ENCODE measurements at regions not wholly inside any gene's neighbourhood (a gene's known extent, or its start where the extent isn't known, plus 50 kb on each side); places are given as distances from the start of the nearest gene placed in this dataset.

DNA sequence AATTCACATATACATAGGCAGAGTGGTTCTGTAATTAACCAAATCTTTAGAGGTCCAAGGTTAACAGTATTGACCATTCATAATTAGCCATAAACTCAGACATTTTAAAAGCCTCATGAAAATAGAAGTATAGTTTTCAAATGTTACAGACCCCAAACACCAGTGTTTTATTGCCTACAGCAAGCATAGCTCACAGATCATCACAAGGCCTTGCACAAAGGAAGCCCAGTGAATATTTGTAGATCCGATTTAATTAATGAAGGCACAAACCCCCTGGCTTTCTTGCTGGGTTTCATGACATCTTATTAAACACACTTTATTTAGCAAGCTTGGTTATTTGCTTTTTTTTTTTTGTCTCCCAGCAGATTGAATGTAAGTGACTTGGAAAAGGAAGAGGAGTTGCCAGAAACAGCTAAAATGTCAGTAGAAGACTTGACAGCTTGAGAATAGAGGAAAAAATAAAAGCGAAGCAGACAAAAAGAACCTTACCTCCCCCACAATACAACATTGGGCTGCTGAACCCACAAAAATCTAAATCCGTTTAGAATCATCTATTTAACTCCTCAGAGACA is 283.9 kb upstream of the TNC start:
- Histone ChIP-seq H3K4me3 (ENCODE audit: low read depth in 1 of 2, low read length in 2 of 2) (no peak overlapping the region), H3K27me3 (ENCODE audit: control insufficient read depth in 1 of 2, insufficient read depth in 2 of 2, low read length in 2 of 2) (no peaks in the 10 kb centered on the region), H3K27ac (ENCODE audit: low read depth in 2 of 2, low read length in 1 of 2) (no peak overlapping the region), H3K4me1 (ENCODE audit: control insufficient read depth in 2 of 2, insufficient read depth in 2 of 2, low read length in 1 of 2) (peaks cover 0 to 2% of the 10 kb centered on the region in 2 donors), H3K9me3 (ENCODE audit: control insufficient read depth in 2 of 2, insufficient read depth in 1 of 2, low read depth in 1 of 2, low read length in 1 of 2) (no peaks in the 10 kb centered on the region), H3K36me3 (ENCODE audit: control insufficient read depth in 2 of 2, insufficient read depth in 2 of 2, low read length in 1 of 2) (no peaks in the 10 kb centered on the region)
- WGBS, 2 donors: 49 to 66% methylated on average over 3 of the region's 3 CpGs

DNA sequence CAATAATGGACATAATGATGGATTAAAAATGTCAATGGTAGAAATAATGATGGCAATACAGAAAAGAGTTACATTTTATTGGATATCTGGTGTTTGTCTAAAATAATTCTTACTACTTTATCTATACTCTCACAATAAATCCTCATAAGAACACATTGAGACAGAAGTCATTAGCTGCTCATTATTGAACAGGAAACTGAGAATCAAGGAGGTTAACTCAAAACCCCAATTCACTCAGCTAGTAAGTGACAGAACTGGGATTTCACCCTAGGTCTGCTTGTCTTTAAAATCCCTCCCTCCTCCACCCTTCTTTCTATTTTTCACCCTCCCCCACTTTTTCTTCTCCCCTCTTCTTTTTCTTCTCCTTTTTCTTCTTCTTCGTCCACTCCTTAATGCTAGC is 285.8 kb upstream of the TNC start:
- no peaks in the 10 kb centered on the region for H3K36me3 ChIP-seq (ENCODE audit: control insufficient read depth in 2 of 2, insufficient read depth in 2 of 2, low read length in 1 of 2)
- WGBS, 2 donors: 89 to 96% methylated on average over 1 of the region's 1 CpG

DNA sequence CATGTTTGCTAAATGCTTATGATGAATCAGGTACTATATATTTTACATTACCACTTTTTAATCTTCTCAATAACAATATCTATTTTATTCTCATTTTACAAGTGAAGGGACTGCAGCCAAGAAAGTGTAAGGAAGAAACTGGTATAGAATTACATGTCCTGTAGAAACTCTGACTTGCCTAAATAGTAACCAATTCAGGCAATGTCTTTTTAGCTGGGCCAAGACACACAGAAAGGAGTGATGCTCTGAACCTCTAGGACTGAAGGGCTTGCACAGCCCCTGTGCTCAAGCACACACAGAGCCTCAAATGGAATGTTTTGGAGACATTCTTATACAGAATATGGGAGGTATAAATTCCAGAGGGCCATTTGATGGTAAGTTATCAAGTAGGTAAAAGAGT is 286.4 kb upstream of the TNC start:
- Histone ChIP-seq H3K27me3 (ENCODE audit: control insufficient read depth in 1 of 2, insufficient read depth in 2 of 2, low read length in 2 of 2) (no peaks in the 10 kb centered on the region), H3K4me1 (ENCODE audit: control insufficient read depth in 2 of 2, insufficient read depth in 2 of 2, low read length in 1 of 2) (no peaks in the 10 kb centered on the region), H3K9me3 (ENCODE audit: control insufficient read depth in 2 of 2, insufficient read depth in 1 of 2, low read depth in 1 of 2, low read length in 1 of 2) (no peaks in the 10 kb centered on the region), H3K27ac (ENCODE audit: low read depth in 2 of 2, low read length in 1 of 2) (no peak overlapping the region), H3K4me3 (ENCODE audit: low read depth in 1 of 2, low read length in 2 of 2) (no peak overlapping the region), H3K36me3 (ENCODE audit: control insufficient read depth in 2 of 2, insufficient read depth in 2 of 2, low read length in 1 of 2) (no peaks in the 10 kb centered on the region)

More for the DNA sequence above, 285.8 kb upstream of the TNC start:
- Histone ChIP-seq H3K9me3 (ENCODE audit: control insufficient read depth in 2 of 2, insufficient read depth in 1 of 2, low read depth in 1 of 2, low read length in 1 of 2) (no peaks in the 10 kb centered on the region), H3K27me3 (ENCODE audit: control insufficient read depth in 1 of 2, insufficient read depth in 2 of 2, low read length in 2 of 2) (no peaks in the 10 kb centered on the region), H3K27ac (ENCODE audit: low read depth in 2 of 2, low read length in 1 of 2) (no peak overlapping the region), H3K4me3 (ENCODE audit: low read depth in 1 of 2, low read length in 2 of 2) (no peak overlapping the region), H3K4me1 (ENCODE audit: control insufficient read depth in 2 of 2, insufficient read depth in 2 of 2, low read length in 1 of 2) (no peaks in the 10 kb centered on the region)

DNA sequence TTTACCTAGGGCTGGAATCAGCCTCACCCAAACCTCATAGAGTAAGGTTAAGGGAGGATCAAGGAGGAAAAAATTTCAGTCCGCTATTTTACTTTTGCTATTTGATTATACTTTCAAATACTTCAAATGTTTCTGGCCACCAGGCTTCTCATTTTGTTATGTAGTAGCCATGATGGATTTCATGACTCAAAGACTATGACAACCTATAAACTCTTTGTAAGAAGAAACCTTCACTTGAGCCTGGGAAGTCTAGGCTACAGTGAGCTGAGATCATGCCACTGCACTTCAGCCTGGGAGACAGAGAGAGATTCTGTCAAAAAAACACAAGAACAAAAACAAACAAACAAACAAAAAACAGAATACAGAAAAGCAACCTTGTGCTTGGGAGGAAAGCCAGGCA is 293.6 kb upstream of the TNC start:
- Histone ChIP-seq H3K27me3 (ENCODE audit: control insufficient read depth in 1 of 2, insufficient read depth in 2 of 2, low read length in 2 of 2) (no peaks in the 10 kb centered on the region), H3K9me3 (ENCODE audit: control insufficient read depth in 2 of 2, insufficient read depth in 1 of 2, low read depth in 1 of 2, low read length in 1 of 2) (no peaks in the 10 kb centered on the region), H3K36me3 (ENCODE audit: control insufficient read depth in 2 of 2, insufficient read depth in 2 of 2, low read length in 1 of 2) (no peaks in the 10 kb centered on the region), H3K4me1 (ENCODE audit: control insufficient read depth in 2 of 2, insufficient read depth in 2 of 2, low read length in 1 of 2) (no peaks in the 10 kb centered on the region), H3K27ac (ENCODE audit: low read depth in 2 of 2, low read length in 1 of 2) (no peak overlapping the region), H3K4me3 (ENCODE audit: low read depth in 1 of 2, low read length in 2 of 2) (no peak overlapping the region)
- WGBS, 2 donors: 93 to 100% methylated on average over 1 of the region's 1 CpG

DNA sequence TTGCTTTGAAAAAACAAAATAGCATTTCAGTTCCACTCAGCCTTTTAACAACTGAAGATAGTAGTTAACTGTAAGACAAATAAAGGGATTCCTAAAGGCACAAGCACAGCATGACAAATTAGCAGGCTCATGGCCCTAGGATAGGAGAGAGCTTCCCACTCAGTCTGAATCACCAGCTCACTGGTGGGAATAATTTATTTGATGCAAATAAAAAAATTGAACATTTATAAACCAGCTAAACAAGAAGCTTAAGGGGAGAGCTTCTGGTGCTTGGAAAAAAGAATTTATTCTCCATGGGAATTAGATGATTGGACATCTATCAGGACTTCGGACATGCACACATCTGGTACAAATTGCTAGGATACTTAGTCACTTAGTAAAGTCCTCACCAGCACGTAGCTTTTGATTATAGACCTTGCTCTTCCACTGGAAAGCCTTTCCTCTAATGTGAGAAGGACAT is 294.1 kb upstream of the TNC start:
- Histone ChIP-seq H3K4me1 (ENCODE audit: control insufficient read depth in 2 of 2, insufficient read depth in 2 of 2, low read length in 1 of 2) (no peaks in the 10 kb centered on the region), H3K27ac (ENCODE audit: low read depth in 2 of 2, low read length in 1 of 2) (no peak overlapping the region), H3K4me3 (ENCODE audit: low read depth in 1 of 2, low read length in 2 of 2) (no peak overlapping the region), H3K36me3 (ENCODE audit: control insufficient read depth in 2 of 2, insufficient read depth in 2 of 2, low read length in 1 of 2) (no peaks in the 10 kb centered on the region), H3K9me3 (ENCODE audit: control insufficient read depth in 2 of 2, insufficient read depth in 1 of 2, low read depth in 1 of 2, low read length in 1 of 2) (no peaks in the 10 kb centered on the region), H3K27me3 (ENCODE audit: control insufficient read depth in 1 of 2, insufficient read depth in 2 of 2, low read length in 2 of 2) (no peaks in the 10 kb centered on the region)
- 49 to 52% methylated on average over 2 of the region's 2 CpGs for WGBS, 2 donors

DNA sequence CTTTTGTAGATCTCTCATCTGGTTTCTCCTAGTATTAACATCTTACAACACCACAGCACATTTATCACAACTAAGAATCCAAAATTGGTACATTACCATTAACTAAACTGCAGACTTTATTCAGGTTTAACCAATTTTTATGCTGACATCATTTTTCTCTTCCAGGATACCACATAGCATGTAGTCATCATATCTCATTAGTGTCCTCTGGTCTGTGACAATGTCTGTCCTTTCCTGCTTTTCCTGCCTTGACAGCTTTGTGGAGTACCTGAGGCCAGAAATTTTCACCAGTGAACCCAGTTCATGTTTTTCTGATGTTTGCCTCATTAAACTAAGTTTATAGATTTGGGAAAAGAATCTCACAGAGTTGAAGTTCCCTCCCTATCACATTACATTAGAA is 294.7 kb upstream of the TNC start:
- Histone ChIP-seq H3K27ac (ENCODE audit: low read depth in 2 of 2, low read length in 1 of 2) (no peak overlapping the region), H3K9me3 (ENCODE audit: control insufficient read depth in 2 of 2, insufficient read depth in 1 of 2, low read depth in 1 of 2, low read length in 1 of 2) (no peaks in the 10 kb centered on the region), H3K27me3 (ENCODE audit: control insufficient read depth in 1 of 2, insufficient read depth in 2 of 2, low read length in 2 of 2) (no peaks in the 10 kb centered on the region), H3K4me3 (ENCODE audit: low read depth in 1 of 2, low read length in 2 of 2) (no peak overlapping the region), H3K36me3 (ENCODE audit: control insufficient read depth in 2 of 2, insufficient read depth in 2 of 2, low read length in 1 of 2) (no peaks in the 10 kb centered on the region), H3K4me1 (ENCODE audit: control insufficient read depth in 2 of 2, insufficient read depth in 2 of 2, low read length in 1 of 2) (no peaks in the 10 kb centered on the region)

DNA sequence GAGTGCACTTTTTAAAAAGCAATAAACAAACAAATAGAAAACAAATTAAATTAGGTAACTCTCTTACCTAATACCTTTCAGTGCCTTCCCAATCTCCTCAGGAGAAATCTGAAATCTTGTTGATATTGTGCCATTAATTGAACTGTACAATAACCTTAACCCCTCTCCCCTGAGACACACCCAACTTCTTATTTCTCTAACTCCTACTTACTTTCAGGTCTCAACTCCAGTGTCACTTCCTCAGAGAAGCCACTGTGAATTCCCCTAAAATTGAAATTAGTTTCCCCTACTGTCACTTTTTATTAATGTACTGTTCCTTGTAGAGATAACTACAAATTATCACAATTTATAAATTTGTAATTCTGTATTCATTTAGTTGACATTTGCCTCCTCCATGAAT is 295.3 kb upstream of the TNC start:
- H3K27ac ChIP-seq (ENCODE audit: low read depth in 2 of 2, low read length in 1 of 2): no peak overlapping the region
- no peaks in the 10 kb centered on the region for H3K36me3 ChIP-seq (ENCODE audit: control insufficient read depth in 2 of 2, insufficient read depth in 2 of 2, low read length in 1 of 2)
- H3K4me3 ChIP-seq (ENCODE audit: low read depth in 1 of 2, low read length in 2 of 2): no peak overlapping the region
- no peaks in the 10 kb centered on the region for H3K4me1 ChIP-seq (ENCODE audit: control insufficient read depth in 2 of 2, insufficient read depth in 2 of 2, low read length in 1 of 2)
- no peaks in the 10 kb centered on the region for H3K27me3 ChIP-seq (ENCODE audit: control insufficient read depth in 1 of 2, insufficient read depth in 2 of 2, low read length in 2 of 2)
- no peaks in the 10 kb centered on the region for H3K9me3 ChIP-seq (ENCODE audit: control insufficient read depth in 2 of 2, insufficient read depth in 1 of 2, low read depth in 1 of 2, low read length in 1 of 2)

DNA sequence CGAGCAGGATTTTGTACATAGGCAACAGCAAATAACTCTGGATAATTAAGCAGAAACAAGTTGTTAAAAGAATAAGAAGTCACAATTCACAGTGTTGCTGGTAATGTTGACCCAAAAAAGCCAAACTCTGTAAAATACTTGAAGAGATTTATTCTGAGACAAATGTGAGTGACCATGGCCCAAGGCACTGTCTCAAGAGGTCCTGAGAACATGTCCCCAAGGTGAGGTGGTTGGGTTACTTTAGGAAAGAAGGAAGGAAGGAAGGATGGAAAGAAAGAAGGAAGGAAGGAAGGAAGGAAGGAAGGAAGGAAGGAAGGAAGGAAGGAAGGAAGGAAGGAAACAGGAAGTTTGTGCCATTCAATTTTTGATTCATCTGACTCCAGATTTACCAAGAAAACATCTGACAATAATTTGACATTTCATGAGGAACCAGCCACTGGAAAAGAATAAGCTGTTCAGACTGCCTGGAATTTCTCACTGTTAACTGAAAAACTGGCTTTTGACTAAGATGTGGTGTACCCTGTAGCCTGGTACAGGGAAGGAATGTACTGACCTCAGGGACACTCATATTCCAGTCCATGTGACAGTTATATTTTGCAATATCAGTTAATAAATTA is 295.9 kb upstream of the TNC start:
- Histone ChIP-seq H3K4me3 (ENCODE audit: low read depth in 1 of 2, low read length in 2 of 2) (no peak overlapping the region), H3K9me3 (ENCODE audit: control insufficient read depth in 2 of 2, insufficient read depth in 1 of 2, low read depth in 1 of 2, low read length in 1 of 2) (no peaks in the 10 kb centered on the region), H3K27ac (ENCODE audit: low read depth in 2 of 2, low read length in 1 of 2) (no peak overlapping the region), H3K36me3 (ENCODE audit: control insufficient read depth in 2 of 2, insufficient read depth in 2 of 2, low read length in 1 of 2) (no peaks in the 10 kb centered on the region), H3K4me1 (ENCODE audit: control insufficient read depth in 2 of 2, insufficient read depth in 2 of 2, low read length in 1 of 2) (no peaks in the 10 kb centered on the region), H3K27me3 (ENCODE audit: control insufficient read depth in 1 of 2, insufficient read depth in 2 of 2, low read length in 2 of 2) (no peaks in the 10 kb centered on the region)
- WGBS, 2 donors: 54 to 73% methylated on average over 1 of the region's 1 CpG

DNA sequence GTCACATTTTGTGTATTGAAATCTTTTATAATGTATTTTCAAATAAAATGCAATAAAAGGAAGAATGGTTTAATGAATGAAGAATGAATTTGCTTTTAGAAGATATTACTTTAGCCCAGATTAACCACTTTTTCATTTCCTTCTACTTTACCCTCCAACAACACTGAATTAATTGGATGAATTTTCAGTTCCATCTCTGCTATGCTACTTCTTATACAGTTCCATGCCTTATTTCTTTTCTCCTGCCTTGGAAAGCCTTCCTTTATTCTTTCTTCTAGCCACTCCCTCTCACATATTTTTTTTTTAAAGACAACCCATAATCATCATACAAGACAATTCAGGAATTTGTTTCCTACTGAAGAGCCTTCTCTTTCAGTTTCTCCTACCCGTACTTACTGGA is 296.6 kb upstream of the TNC start:
- WGBS, 2 donors: 90% methylated on average over 1 of the region's 1 CpG
- no peaks in the 10 kb centered on the region for H3K27me3 ChIP-seq (ENCODE audit: control insufficient read depth in 1 of 2, insufficient read depth in 2 of 2, low read length in 2 of 2)
- H3K27ac ChIP-seq (ENCODE audit: low read depth in 2 of 2, low read length in 1 of 2): no peak overlapping the region
- H3K36me3 ChIP-seq (ENCODE audit: control insufficient read depth in 2 of 2, insufficient read depth in 2 of 2, low read length in 1 of 2): no peaks in the 10 kb centered on the region
- H3K4me3 ChIP-seq (ENCODE audit: low read depth in 1 of 2, low read length in 2 of 2): no peak overlapping the region
- H3K9me3 ChIP-seq (ENCODE audit: control insufficient read depth in 2 of 2, insufficient read depth in 1 of 2, low read depth in 1 of 2, low read length in 1 of 2): no peaks in the 10 kb centered on the region
- H3K4me1 ChIP-seq (ENCODE audit: control insufficient read depth in 2 of 2, insufficient read depth in 2 of 2, low read length in 1 of 2): no peaks in the 10 kb centered on the region

DNA sequence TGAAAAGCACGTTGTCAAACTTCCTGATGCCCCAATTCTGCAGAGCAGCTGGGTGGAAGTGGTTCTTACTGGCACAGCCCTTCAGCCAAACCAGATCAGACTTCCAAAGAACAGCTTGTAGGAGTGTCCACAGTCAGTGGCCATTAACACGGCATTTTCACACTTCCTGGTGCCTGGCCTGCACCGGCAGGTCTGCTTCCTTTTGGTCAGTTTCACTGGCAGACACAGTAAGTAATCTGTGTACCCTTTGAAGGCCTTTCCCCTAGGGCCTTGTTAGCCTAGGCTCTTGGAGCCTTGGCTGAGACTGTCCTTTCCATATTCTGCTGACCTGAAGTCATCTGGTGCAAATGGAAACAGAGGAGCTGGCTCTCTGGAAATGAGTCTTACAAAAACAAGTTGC is 297.5 kb upstream of the TNC start:
- WGBS, 2 donors: 52 to 65% methylated on average over 3 of the region's 3 CpGs
- no peaks in the 10 kb centered on the region for H3K36me3 ChIP-seq (ENCODE audit: control insufficient read depth in 2 of 2, insufficient read depth in 2 of 2, low read length in 1 of 2)
- H3K4me1 ChIP-seq (ENCODE audit: control insufficient read depth in 2 of 2, insufficient read depth in 2 of 2, low read length in 1 of 2): no peaks in the 10 kb centered on the region
- peaks cover 0 to under 1% of the 10 kb centered on the region in 2 donors for H3K9me3 ChIP-seq (ENCODE audit: control insufficient read depth in 2 of 2, insufficient read depth in 1 of 2, low read depth in 1 of 2, low read length in 1 of 2)
- no peak overlapping the region for H3K27ac ChIP-seq (ENCODE audit: low read depth in 2 of 2, low read length in 1 of 2)
- H3K27me3 ChIP-seq (ENCODE audit: control insufficient read depth in 1 of 2, insufficient read depth in 2 of 2, low read length in 2 of 2): no peaks in the 10 kb centered on the region
- no peak overlapping the region for H3K4me3 ChIP-seq (ENCODE audit: low read depth in 1 of 2, low read length in 2 of 2)

Data from esophagus (tissue), 2 donors.